Embryonic facial prominence (tissue), 1 donor: ENCODE measurements at regions not wholly inside any gene's neighbourhood (a gene's known extent, or its start where the extent isn't known, plus 50 kb on each side); places are given as distances from the start of the nearest gene placed in this dataset.
A peak's percentile ranks its signal among the peaks of the same experiment; 100 is the strongest.

Experiments used
- DNase-seq: peaks from one replicate; pipeline ENCODE4 v3.0.0-alpha.2; 2016; ENCODE audit errors: extremely low spot score

DNA sequence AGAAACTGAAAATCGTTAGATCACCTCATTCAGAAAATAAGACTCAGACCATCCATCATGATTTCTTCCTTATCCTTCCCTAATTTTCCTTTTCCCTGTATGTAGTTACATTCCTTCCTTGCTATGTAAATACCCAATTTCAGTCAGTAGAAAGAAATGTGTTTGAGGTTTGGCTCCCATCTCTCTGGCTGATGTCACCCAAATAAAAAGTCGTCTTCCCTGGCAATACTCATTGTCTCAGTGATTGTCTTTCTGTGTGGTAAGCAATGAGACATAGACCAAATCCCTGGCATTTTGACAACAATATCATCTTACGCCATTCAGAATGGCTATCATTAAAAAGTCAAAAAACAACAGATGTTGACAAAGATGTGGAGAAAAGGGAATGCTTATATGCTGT lies 303.9 kb upstream of the EDIL3 start:
- DNase-seq: peak; percentile 16

DNA sequence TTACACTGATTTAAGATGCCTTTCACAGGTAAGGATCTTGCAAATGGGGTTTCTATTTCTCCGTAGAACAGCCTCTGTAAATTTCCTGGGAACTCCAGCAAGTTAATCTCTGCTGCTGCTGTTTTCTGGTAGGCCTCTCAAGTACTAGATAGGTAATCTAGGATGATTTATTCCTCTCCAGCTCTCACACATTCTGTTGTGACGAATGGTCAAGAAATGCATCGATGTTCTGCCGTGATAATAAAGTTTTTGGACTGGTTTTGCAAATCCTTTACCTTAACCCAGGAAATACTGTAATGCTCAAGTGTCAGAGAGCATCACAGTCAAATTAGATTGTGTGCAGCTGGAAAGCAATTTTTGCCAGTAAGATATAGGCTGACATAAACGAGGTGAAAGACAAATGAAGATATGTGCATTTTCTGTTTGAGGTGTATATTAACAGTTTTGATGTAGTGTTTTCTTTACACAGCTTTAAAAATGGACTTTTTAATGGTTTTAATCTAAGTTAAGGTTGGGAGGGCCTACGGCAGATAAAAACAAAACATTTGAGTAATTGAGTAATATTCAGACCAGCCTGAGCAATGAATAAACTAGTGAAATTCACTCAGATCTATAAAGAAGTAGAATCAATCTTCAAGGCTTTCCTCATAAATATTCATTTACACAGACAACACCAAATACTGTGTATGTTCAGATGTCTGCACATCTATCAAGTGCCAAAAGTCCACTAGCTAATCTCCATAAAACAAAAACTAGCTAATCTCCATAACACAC lies 300.6 kb upstream of the EDIL3 start:
- no peak for DNase-seq

- DNase-seq: no peak
These were observed 298.9 kb upstream of the EDIL3 start for GRCh38 chr5:84683594-84683993.

DNA sequence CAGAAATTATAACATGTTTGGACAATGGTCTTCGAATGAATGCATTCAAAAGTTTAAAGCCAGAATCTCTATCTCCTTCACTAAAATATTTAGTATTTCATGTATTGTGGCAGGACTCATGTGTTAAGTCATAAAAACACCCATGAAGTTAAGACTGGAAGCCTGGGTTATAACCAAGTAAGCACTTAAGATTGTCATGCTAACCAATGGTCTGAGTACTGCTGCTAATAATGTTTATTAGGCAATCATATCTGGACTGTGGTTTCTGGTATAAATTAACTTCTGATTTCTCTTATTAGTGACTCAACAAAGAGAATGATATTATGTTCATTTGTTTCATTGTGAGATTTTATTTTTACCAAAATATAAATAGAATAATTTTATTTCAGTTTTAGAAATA lies 297.9 kb upstream of the EDIL3 start:
- DNase-seq: no peak

- no peak for DNase-seq
These were observed 296.2 kb upstream of the EDIL3 start for GRCh38 chr5:84680908-84681307.

DNA sequence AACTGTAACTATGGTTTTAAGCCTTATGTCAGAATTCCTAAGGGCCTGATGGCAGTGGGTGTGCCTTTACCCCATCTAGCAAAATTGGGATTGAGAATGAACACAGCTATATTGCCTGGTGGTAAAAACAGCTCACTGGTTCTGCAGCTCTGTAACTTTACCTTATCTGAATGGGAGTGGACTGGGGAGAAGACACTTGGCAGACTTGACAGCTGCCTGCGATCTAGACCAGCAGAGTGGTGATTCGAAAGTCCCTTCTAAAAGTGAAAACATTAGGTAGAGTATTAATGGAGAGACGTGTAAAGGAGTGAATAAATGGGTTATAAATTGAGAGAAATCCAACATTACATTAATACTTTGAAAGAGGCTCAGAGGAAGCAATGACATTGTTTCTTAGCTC lies 289.1 kb upstream of the EDIL3 start:
- no peak for DNase-seq

GRCh38 chr5:84667576-84667975 lies 282.9 kb upstream of the EDIL3 start:
- no peak for DNase-seq

DNA sequence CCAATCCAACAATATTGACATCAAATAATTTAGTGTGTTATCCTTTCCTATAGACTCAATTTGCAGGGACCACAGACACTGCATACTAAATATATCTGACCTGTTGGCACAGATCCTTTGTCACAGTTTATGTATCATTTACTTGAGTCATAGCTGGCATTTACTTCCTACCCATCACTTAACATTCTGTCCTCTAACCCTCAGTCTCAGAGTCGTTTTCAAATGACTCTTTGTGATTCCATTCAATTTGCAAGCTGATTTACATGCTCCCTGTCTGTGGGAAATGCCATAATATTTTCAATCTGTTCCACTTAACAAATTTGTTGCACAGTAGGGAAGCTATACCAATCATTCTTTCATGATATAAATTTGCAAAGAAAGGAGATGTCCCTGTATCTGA lies 265.7 kb upstream of the EDIL3 start:
- DNase-seq: no peak

GRCh38 chr5:84647581-84647980 lies 262.9 kb upstream of the EDIL3 start:
- DNase-seq: no peak

DNA sequence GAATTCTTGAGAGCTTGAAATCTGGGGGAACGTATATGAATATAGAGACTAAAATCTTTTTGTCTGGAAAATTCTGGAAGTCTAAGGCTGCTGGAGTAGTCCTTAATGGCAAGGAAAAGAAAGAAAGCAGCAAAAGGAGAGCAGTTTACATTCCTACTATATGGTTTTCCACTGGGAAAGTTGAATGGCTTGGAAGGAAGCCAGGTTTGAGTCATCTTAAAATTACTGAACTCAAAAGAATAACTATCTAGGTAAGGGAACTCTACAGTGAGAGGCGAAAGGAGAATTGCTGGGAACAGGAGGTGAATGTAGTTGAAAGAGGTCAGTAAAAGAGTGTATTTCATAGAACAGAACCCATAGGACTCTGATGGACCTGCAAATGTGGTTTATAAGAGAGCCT lies 258.1 kb upstream of the EDIL3 start:
- DNase-seq: no peak

DNA sequence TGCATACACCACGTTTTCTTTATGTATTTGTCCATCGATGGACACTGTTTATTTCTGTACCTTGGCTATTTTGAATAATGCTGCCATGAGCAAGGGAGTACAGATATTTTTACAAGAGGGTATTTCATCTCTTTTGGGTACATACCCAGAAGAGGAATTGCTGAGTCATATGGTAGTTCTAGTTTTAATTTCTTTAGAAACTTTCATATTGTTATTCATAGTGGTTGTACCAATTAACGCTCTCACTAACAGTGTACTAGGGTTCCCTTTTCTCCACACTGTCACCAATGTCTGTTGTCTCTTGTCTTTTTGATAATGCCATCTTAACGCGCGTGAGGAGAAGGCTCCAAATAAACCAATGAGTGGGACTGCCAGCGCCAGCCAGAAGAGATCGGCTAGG lies 257.6 kb upstream of the EDIL3 start:
- DNase-seq: no peak

DNA sequence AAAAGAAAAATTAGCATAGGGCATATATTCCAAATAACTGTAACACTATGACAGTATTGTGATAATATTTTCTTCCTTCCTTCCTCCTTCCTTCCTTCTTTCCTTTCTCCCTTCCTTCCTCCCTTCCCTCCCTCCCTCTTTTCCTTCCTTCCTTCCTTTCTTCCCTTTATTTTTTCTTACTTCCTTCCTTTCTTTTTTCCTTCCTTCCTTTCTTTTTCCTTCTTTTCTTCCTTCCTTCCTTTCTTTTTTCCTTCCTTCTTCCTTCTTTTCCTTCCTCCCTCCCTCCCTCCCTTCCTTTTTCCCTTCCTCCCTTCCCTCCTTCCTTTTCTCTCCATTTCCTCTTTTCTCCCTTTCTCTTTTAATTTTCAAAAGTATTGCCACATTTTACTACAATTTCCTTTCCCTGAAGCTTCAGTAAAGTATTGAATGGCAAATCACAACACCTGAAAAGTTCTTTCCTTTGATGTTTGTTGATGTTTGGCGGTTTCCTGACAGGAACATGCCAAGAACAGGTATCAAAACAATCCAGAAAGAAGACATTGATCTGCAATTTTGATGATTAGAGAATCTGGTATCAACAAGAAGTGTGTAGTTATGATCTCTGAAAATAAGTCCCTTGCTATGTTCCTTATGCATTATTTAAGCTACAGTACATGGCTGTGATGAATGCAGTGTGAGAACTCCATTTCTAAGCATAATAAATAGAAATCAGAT lies 253.1 kb upstream of the EDIL3 start:
- no peak for DNase-seq

DNA sequence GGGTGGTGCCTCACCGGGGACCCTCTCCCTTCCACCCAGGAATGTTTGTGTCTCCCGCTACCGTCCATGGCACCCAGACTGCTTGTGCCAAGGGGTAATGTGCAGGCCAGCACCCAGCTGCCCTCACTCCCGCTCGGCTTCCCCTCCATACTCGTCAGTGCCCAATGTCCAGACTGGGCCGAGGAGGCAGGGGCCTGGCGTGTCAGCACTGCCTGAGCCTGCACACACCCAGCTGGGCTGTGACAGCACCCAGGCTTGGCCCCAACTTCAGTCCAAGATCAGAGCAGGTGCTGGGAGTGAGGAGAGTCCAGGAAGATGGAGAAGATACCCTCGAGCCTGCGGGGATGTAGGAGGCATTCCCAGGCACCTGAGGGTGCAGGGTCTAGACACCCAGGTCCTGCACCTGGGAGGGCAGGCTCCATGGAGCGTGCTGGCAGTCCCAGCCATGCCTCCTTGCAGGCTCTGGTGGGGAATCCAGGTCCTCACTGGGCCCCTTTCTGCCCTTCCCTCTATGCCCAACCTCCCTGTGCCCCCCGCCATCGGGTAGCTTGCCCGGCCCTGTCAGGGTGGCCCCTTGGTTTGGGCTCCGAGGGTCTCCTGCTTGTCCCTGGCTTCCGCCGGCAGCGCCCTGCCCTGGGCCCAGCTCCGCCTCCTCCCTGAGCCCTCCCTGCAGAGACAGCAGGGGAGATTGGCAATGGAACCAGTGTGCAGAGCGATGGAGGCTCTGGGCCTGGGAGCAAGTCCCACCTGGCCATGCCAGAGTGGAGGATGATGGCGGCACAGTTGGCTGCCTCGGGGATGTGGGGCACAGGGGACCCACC lies 250.8 kb upstream of the EDIL3 start:
- no peak for DNase-seq

GRCh38 chr5:84634256-84634655 lies 249.6 kb upstream of the EDIL3 start:
- no peak for DNase-seq

DNA sequence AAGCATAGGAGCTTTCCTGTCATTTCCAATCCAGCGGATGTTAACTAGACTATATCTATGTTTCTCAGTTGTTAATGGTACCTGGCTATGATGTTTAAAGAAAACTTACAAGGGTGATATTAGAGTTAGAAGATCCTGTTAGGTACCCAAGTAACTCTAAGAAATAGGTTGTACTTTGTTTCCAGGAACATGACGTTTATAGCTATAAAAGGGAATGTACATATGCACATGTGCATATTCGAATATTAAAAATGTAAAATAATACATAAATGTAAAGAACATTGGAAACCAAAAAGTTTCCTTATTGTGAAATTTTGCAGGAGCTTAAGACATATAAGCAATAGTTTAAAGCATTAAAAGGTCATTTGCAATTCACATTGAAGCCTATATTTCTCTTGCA lies 247.7 kb upstream of the EDIL3 start:
- no peak for DNase-seq

DNA sequence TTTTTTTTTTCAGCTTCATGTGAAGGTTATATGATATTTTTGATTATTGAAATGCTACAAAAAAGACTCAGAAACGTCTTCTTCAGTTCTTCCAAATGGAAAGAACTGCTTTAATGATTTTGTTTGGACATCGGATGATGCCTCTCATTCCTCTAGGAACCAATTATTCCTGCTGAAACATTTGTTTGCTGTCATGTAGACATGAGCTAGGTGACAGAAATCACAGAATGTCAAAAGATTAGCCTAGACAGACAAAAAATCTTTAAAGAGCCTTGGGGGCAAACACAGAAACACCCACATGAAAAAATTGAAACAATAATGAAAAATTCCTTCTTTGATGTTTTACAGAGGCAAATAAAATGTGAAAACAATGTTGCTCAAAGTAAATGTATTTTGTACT lies 244.2 kb upstream of the EDIL3 start:
- DNase-seq: no peak

DNA sequence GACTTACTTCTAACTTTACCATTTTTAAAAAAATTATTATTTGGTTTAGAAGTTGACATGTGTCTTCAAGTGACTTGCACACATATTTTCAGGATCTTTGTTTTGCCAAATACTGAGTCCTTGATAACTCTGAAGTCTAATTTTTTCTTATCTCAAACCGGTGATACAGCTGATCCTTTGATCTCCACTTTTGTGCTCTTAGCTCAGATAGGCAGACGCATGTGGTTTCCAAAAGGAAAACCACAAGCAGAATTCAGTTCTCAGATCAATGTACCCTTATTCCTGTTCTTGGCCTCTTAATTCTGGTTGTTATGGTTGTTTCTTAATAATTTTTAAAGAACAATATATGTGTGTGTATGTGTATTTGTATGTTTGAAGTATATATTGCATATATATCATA lies 238.3 kb upstream of the EDIL3 start:
- no peak for DNase-seq

- DNase-seq: no peak
These were observed 237.8 kb upstream of the EDIL3 start for GRCh38 chr5:84622461-84622860.

GRCh38 chr5:84618262-84618661 lies 233.6 kb upstream of the EDIL3 start:
- no peak for DNase-seq

DNA sequence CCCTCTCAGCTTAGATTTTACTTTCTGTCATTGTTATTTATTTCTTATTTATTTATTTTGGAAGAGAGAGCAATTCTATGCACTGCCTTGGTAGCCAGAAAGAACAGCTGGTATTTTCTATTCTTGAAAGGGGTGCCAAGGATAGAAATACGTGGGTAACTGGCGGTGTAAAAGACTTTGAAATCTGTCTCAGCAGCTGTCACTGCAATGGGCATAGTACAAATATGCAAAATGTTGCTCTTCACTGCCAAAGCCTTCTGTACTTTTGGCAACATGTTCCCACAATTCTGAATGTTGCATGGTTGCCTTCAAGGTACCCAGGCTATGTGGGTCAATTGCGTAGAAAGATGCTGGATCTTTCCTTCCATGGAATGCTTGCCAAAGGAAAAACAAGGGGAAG lies 230.2 kb upstream of the EDIL3 start:
- DNase-seq: no peak

GRCh38 chr5:84606784-84607183 lies 222.1 kb upstream of the EDIL3 start:
- no peak for DNase-seq

DNA sequence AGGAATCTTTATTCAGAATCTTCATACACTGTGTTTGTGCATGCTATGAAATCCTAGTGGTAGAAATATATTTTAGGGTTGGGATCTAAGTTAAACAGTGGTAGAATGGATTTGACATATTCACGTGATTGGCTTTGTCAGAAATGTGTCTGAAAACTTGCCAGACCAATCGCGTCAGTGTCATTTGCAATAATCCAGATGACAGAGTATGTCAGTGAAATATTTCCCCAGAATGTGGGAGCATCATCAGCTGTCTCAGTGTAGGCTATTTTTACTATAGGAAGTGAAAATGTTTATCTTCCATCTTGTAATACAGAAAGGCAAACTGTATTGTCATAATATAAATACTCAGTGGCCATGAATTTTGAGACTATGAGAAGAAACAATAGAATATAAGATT lies 220.6 kb upstream of the EDIL3 start:
- DNase-seq: no peak
